Ovary (tissue), 7 donors: ENCODE measurements at regions not wholly inside any gene's neighbourhood (a gene's known extent, or its start where the extent isn't known, plus 50 kb on each side); places are given as distances from the start of the nearest gene placed in this dataset.
"Not testable (repeated sequence)": the region's sequence is repeated elsewhere in the genome, so short reads cannot be mapped to it uniquely, and the experiment has no call there.

Source experiments
- DNase-seq, 5 donors: peaks; one replicate each; pipeline ENCODE4 v3.0.0-alpha.2; 2019 to 2020
- H3K27ac ChIP-seq, 2 donors: fragments of 200-600 bp; one replicate each; pipeline versions ENCODE4 v1.5.1 to v1.8.0; 2019 to 2022
- H3K27me3 ChIP-seq: fragments of 200-600 bp; one replicate; pipeline ENCODE4 v1.8.0; 2022
- H3K36me3 ChIP-seq: fragments of 200-600 bp; sonication (generic); one replicate; pipeline ENCODE4 v1.5.1; 2019
- H3K4me1 ChIP-seq: one replicate; pipeline ENCODE4 v1.8.1; 2013; ENCODE audit warnings: mild to moderate bottlenecking, moderate library complexity; ENCODE audit not compliant: insufficient read depth
- H3K4me3 ChIP-seq: fragments of 200-600 bp; sonication (generic); one replicate; pipeline ENCODE4 v1.5.1; 2017
- H3K9me3 ChIP-seq, 2 donors: fragments of 200-600 bp in 1 of 2; sonication (generic) in 1 of 2; one replicate each; pipeline versions ENCODE4 v1.5.1 to v1.8.1; 2013 to 2019; ENCODE audit warnings: mild to moderate bottlenecking in 1 of 2, moderate library complexity in 1 of 2
- CTCF ChIP-seq, 3 donors: fragments of 450-650 bp in 2 of 3; fragments of 200-600 bp in 1 of 3; IDR thresholded peaks; one replicate each; pipeline versions ENCODE4 v1.5.1 to v1.8.0; 2016 to 2022; ENCODE audit warnings: antibody characterized with exemption in 3 of 3, mild to moderate bottlenecking in 1 of 3
- EP300 ChIP-seq: sonication (generic); formaldehyde crosslinking; IDR thresholded peaks from one replicate; pipeline ENCODE4 v1.6.1; 2017; ENCODE audit warnings: antibody characterized with exemption
- POLR2A ChIP-seq: fragments of 450-650 bp; IDR thresholded peaks from one replicate; pipeline ENCODE4 v1.6.1; 2017; ENCODE audit warnings: antibody characterized with exemption, mild to moderate bottlenecking, moderate library complexity
- WGBS, 3 donors: extraction: QIAGEN DNeasy Blood & Tissue Kit in 1 of 3; methylation state at CpG; one replicate each; pipeline versions ENCODE4 v1.1.5 to v1.1.7; 2013 to 2017; 5-methylcytosine and 5-hydroxymethylcytosine counted together
- intact Hi-C, 4 donors: fragments of 100-400 bp; cut with DNase I; formaldehyde crosslinking; loops; one replicate each; pipeline versions ENCODE4 v1.11.0 to v1.15.1; 2022 to 2023
- donor health status: DM: no; HTN: no; CAD: no; lungs with moderate emphysema.
- donor health status: DM: no; HTN: no; CAD: no.
- donor health status: Bipolar disorder and iron deficiency.
- donor health status: DM: no; HTN: no; CAD: no.
- donor health status: DM: yes; HTN: yes; CAD: no.

- no peaks in the 10 kb centered on the region for H3K27me3 ChIP-seq
- no peak for DNase-seq
- H3K4me3 ChIP-seq = no peak overlapping the region
- intact Hi-C loops = no loop called here
- TF ChIP-seq EP300 = no peak
- TF ChIP-seq POLR2A = no peak
- no peak for TF ChIP-seq CTCF (IDR thresholded peaks at IDR 0.05)
- H3K27ac ChIP-seq = no peak overlapping the region
- H3K36me3 ChIP-seq = no peaks in the 10 kb centered on the region
- 22 to 44% (median 29%) methylated on average over 5 of the region's 5 CpGs for WGBS, 3 donors
- H3K4me1 ChIP-seq = no peaks in the 10 kb centered on the region
- H3K9me3 ChIP-seq = no peaks in the 10 kb centered on the region
Observed at GRCh38 chr17:5893741-5894140, 176.4 kb upstream of the WSCD1 start.

DNA sequence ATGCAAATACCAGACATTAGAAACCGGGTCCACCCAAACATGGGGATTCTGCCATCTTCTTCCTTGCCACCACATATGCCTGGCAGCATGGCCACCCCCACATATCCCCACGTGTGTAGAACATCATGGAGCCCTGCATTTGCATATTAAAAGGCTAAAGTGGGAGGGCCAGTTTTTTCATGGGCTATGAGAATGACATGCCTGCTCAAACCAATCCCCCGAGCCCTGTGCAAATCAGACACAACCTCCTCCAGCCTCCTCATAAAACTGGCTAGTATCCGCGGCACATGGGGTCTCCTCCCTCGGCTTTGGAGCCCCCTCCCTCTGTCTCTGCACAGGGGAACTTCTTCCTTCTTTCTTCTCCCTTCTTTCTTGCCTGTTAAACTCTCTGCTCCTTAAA, 174.9 kb upstream of the WSCD1 start:
- Histone ChIP-seq H3K27ac (no peak overlapping the region), H3K4me1 (no peaks in the 10 kb centered on the region), H3K27me3 (no peaks in the 10 kb centered on the region), H3K36me3 (no peaks in the 10 kb centered on the region), H3K9me3 (no peaks in the 10 kb centered on the region), H3K4me3 (no peak overlapping the region)
- no peak for DNase-seq
- 53 to 65% (median 64%) methylated on average over 6 of the region's 6 CpGs for WGBS, 3 donors
- TF ChIP-seq CTCF (IDR thresholded peaks at IDR 0.05) (no peak), EP300 (no peak), POLR2A (no peak)
- intact Hi-C loops = no loop called here

DNA sequence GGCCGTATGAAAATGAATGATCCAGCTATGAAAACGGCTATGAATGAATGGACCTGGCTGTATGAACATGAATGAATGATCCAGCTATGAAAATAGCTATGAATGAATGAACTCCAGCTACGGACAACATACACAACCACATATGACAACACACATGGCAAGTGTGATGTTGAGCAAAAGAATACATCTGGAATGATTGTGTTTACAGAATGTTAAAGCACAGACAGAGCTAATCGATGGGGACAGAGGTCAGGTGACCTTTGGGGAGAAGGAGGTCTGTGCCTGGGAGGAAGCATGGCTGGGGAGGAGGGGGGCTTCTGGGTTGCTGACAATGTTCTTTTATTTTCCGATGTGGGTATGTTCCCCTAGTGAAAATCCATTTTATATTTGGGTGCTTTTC, 174.0 kb upstream of the WSCD1 start:
- intact Hi-C loops = no loop called here
- no peak for DNase-seq
- H3K9me3 ChIP-seq = no peaks in the 10 kb centered on the region
- no peak overlapping the region for H3K4me3 ChIP-seq
- H3K36me3 ChIP-seq = no peaks in the 10 kb centered on the region
- TF ChIP-seq CTCF (IDR thresholded peaks at IDR 0.05) (no peak), POLR2A (no peak), EP300 (no peak)
- 73 to 78% (median 77%) methylated on average over 5 of the region's 5 CpGs for WGBS, 3 donors
- H3K27me3 ChIP-seq = no peaks in the 10 kb centered on the region
- H3K4me1 ChIP-seq = no peaks in the 10 kb centered on the region
- H3K27ac ChIP-seq = no peak overlapping the region

- H3K4me3 ChIP-seq = no peak overlapping the region
- H3K36me3 ChIP-seq = no peaks in the 10 kb centered on the region
- H3K27ac ChIP-seq = no peak overlapping the region
- no peaks in the 10 kb centered on the region for H3K4me1 ChIP-seq
- H3K9me3 ChIP-seq = no peaks in the 10 kb centered on the region
- H3K27me3 ChIP-seq = no peaks in the 10 kb centered on the region
- WGBS, 3 donors = 14 to 19% (median 15%) methylated on average over 14 of the region's 14 CpGs
- intact Hi-C loops = no loop called here
- no peak for DNase-seq
- TF ChIP-seq POLR2A (no peak), CTCF (IDR thresholded peaks at IDR 0.05) (no peak), EP300 (no peak)
Observed at GRCh38 chr17:5897275-5897911, 172.8 kb upstream of the WSCD1 start.

DNA sequence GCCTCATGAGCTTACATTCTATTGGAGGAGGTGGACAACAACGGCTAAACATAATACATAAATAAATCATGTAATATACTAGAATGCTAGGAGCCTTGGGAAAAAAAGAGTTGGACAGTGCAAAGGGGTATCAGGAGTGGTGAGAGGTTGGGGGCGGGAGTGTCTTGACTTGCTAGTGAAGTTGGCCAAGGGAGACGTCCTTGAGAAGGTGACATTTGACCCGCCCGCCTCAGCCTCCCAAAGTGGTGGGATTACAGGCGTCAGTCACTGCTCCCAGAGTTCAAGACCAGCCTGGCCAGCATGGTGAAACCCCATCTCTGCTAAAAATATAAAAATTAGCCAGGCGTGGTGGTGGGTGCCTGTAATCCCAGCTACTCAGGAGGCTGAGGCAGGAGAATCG, 172.2 kb upstream of the WSCD1 start:
- 53 to 62% (median 54%) methylated on average over 8 of the region's 8 CpGs for WGBS, 3 donors
- DNase-seq, H3K4me1 ChIP-seq, H3K9me3 ChIP-seq, H3K27ac ChIP-seq, H3K4me3 ChIP-seq, H3K36me3 ChIP-seq, H3K27me3 ChIP-seq, intact Hi-C loops: not testable (repeated sequence)
